GM12891 (cell line): ENCODE measurements at regions not wholly inside any gene's neighbourhood (a gene's known extent, or its start where the extent isn't known, plus 50 kb on each side); places are given as distances from the start of the nearest gene placed in this dataset.

ENCODE experiments used
- PAX5 ChIP-seq: IDR thresholded peaks from 2 replicates; pipeline ENCODE4 v1.6.1; 2011; ENCODE audit warnings: low read length, moderate library complexity, mild to moderate bottlenecking; ENCODE audit not compliant: insufficient read depth, severe bottlenecking
- POLR2A ChIP-seq: IDR thresholded peaks from 2 replicates; pipeline ENCODE4 v1.6.1; 2011; ENCODE audit warnings: low read depth, low read length, control low read depth
- POLR2AphosphoS5 ChIP-seq: IDR thresholded peaks from 2 replicates; pipeline ENCODE4 v1.6.1; 2011; ENCODE audit warnings: low read depth, low read length, control low read depth
- POU2F2 ChIP-seq: IDR thresholded peaks from 2 replicates; pipeline ENCODE4 v1.6.1; 2011; ENCODE audit warnings: low read depth, mild to moderate bottlenecking, control low read depth, low read length, moderate library complexity
- SPI1 ChIP-seq: IDR thresholded peaks from 2 replicates; pipeline ENCODE4 v1.6.1; 2011; ENCODE audit warnings: low read depth, low read length, control low read depth
- TAF1 ChIP-seq: IDR thresholded peaks from 2 replicates; pipeline ENCODE4 v1.6.1; 2011; ENCODE audit warnings: low read depth, low read length, control low read depth

DNA sequence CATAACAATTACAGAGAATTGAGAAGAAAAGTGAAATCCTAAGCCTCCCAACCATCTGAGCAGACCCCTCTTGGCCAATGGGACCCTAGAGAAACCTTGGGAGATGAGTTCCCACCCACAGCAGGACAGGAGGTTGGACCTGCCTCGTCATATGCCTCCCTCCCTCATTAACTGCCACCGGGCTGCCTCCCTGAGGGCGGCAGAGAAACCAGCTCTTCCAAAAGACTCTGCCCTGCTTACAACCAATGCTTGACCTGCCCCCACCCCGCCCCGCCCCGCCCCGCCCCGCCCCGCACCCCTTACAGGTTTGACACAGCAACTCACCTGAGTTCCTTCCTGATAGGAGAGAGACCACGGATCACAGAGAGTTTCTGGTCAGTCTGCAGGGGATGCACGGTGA, 86.1 kb downstream of the ADRA2C start:
- TF ChIP-seq POLR2A (no peak), POLR2AphosphoS5 (no peak), SPI1 (no peak), TAF1 (no peak), PAX5 (no peak), POU2F2 (no peak)
